ENCODE measurements at regions not wholly inside any gene's neighbourhood (a gene's known extent, or its start where the extent isn't known, plus 50 kb on each side); places are given as distances from the start of the nearest gene placed in this dataset.

DNA sequence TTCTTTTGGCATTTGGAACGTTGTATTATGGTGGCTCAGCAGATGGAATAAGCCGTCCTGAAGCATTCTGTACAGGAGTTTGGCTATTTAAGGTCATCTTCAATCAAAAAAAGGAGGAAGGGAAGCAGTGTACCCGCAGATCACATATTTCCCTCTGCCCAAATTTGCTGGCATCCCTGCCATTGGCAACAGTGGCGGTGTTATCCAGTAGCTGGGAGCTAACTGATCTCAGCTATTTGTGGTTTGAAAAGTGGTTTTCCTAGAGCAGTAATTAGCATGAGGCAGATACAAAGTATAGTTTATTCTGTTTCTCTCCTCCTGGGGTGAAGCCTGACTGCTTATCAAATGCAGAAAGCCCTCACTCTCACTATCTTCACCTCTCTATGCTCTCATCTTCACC lies 576.8 kb downstream of the QKI start:
- no peak for TF ChIP-seq EZH2phosphoT487 (IDR thresholded peaks at IDR 0.05; ENCODE audit: low read depth, severe bottlenecking, unreplicated experiment)
- TF ChIP-seq, protein P1, sequence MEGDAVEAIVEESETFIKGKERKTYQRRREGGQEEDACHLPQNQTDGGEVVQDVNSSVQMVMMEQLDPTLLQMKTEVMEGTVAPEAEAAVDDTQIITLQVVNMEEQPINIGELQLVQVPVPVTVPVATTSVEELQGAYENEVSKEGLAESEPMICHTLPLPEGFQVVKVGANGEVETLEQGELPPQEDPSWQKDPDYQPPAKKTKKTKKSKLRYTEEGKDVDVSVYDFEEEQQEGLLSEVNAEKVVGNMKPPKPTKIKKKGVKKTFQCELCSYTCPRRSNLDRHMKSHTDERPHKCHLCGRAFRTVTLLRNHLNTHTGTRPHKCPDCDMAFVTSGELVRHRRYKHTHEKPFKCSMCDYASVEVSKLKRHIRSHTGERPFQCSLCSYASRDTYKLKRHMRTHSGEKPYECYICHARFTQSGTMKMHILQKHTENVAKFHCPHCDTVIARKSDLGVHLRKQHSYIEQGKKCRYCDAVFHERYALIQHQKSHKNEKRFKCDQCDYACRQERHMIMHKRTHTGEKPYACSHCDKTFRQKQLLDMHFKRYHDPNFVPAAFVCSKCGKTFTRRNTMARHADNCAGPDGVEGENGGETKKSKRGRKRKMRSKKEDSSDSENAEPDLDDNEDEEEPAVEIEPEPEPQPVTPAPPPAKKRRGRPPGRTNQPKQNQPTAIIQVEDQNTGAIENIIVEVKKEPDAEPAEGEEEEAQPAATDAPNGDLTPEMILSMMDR (IDR thresholded peaks at IDR 0.05; ENCODE audit: poor library complexity), result no peak
